IMR-90 (cell line): ENCODE measurements at regions not wholly inside any gene's neighbourhood (a gene's known extent, or its start where the extent isn't known, plus 50 kb on each side); places are given as distances from the start of the nearest gene placed in this dataset.
A peak's percentile ranks its signal among the peaks of the same experiment; 100 is the strongest.

ENCODE experiments used
- ATAC-seq: fragments of 200-7000 bp; cut with Tn5 transposase; 2 replicates; pipeline ENCODE4 v1.9.1; 2020; ENCODE audit warnings: low read depth, mild to moderate bottlenecking, moderate library complexity
- BruUV-seq: library from RNA; stranded (reverse); fragments of 400-500 nt; replicated peaks from 2 replicates; lab custom pipeline; 2021; lab: Mats Ljungman, UMichigan
- CTCF ChIA-PET: fragments of 300-600 bp; formaldehyde crosslinking; extraction: SDS; loops from one replicate; lab custom pipeline; 2021; ENCODE audit warnings: antibody characterized with exemption; lab: Yijun Ruan, JAX
- POLR2A ChIA-PET: fragments of 300-600 bp; sonication (Branson Sonifier 250); formaldehyde crosslinking; loops from one replicate; lab custom pipeline; 2022; ENCODE audit warnings: antibody characterized with exemption; ENCODE audit not compliant: unreplicated experiment; lab: Charles Lee
- DNase-seq: peaks from one replicate; pipeline ENCODE4 v3.0.0; 2013
- H2AFZ ChIP-seq: replicated peaks from 2 replicates; pipeline ENCODE3; 2013; ENCODE audit warnings: low read length, mild to moderate bottlenecking; ENCODE audit not compliant: poor library complexity
- H2AK5ac ChIP-seq: 2 replicates; pipeline ENCODE4 v1.6.1; 2013; ENCODE audit warnings: low read depth, low read length, inconsistent platforms
- H2AK9ac ChIP-seq: replicated peaks from 2 replicates; pipeline ENCODE3; 2013; ENCODE audit warnings: mild to moderate bottlenecking, low read depth, low read length, moderate library complexity; ENCODE audit not compliant: poor library complexity
- H2BK120ac ChIP-seq: 2 replicates; pipeline ENCODE4 v1.6.1; 2013; ENCODE audit warnings: low read depth, low read length, inconsistent platforms
- H2BK15ac ChIP-seq: 3 replicates; pipeline ENCODE4 v1.6.1; 2013; ENCODE audit warnings: low read depth, low read length, inconsistent platforms
- H2BK20ac ChIP-seq: 2 replicates; pipeline ENCODE4 v1.6.1; 2013; ENCODE audit warnings: low read depth, mild to moderate bottlenecking, inconsistent platforms, low read length, moderate library complexity
- H2BK5ac ChIP-seq: 2 replicates; pipeline ENCODE4 v1.6.1; 2013; ENCODE audit warnings: mild to moderate bottlenecking, low read depth, low read length, inconsistent platforms; ENCODE audit not compliant: poor library complexity, severe bottlenecking
- H3K14ac ChIP-seq: replicated peaks from 2 replicates; pipeline ENCODE4 v1.6.1; 2013; ENCODE audit warnings: low read depth, low read length, inconsistent platforms
- H3K18ac ChIP-seq: 2 replicates; pipeline ENCODE4 v1.6.1; 2013; ENCODE audit warnings: low read depth, low read length, control low read depth
- H3K23ac ChIP-seq: 2 replicates; pipeline ENCODE4 v1.6.1; 2013; ENCODE audit warnings: low read depth, low read length, inconsistent platforms
- H3K27ac ChIP-seq: 2 replicates; pipeline ENCODE4 v1.5.1; 2013; ENCODE audit warnings: mild to moderate bottlenecking, control low read depth, low read length; ENCODE audit not compliant: insufficient read depth
- H3K27me3 ChIP-seq: 2 replicates; pipeline ENCODE4 v1.6.1; 2013; ENCODE audit warnings: low read length; ENCODE audit not compliant: control insufficient read depth, insufficient read depth
- H3K36me3 ChIP-seq: 2 replicates; pipeline ENCODE4 v1.6.1; 2013; ENCODE audit warnings: low read length, mixed read lengths; ENCODE audit not compliant: control insufficient read depth, insufficient read depth
- H3K4ac ChIP-seq: 2 replicates; pipeline ENCODE4 v1.6.1; 2013; ENCODE audit warnings: low read depth, low read length, inconsistent platforms
- H3K4me1 ChIP-seq: 2 replicates; pipeline ENCODE4 v1.6.1; 2013; ENCODE audit warnings: low read length, mixed read lengths; ENCODE audit not compliant: control insufficient read depth, insufficient read depth
- H3K4me2 ChIP-seq: 2 replicates; pipeline ENCODE4 v1.6.1; 2013; ENCODE audit warnings: low read depth, mild to moderate bottlenecking, control low read depth, low read length, moderate library complexity
- H3K4me3 ChIP-seq: 2 replicates; pipeline ENCODE4 v1.5.1; 2013; ENCODE audit warnings: low read depth, mild to moderate bottlenecking, control low read depth, low read length, moderate library complexity; ENCODE audit not compliant: insufficient read depth
- H3K56ac ChIP-seq: 2 replicates; pipeline ENCODE4 v1.6.1; 2013; ENCODE audit warnings: low read length, inconsistent platforms; ENCODE audit not compliant: insufficient read depth; ENCODE audit errors: extremely low read depth
- H3K79me1 ChIP-seq, 2 experiments: 2 replicates each; pipeline ENCODE4 v1.6.1; 2013; ENCODE audit warnings: low read length in 2 of 2, inconsistent platforms in 1 of 2, low read depth in 1 of 2
- H3K9ac ChIP-seq: 2 replicates; pipeline ENCODE4 v1.6.1; 2013; ENCODE audit warnings: low read depth, low read length, control low read depth
- H3K9me1 ChIP-seq: 2 replicates; pipeline ENCODE4 v1.6.1; 2013; ENCODE audit warnings: low read length, inconsistent platforms; ENCODE audit not compliant: insufficient read depth
- H3K9me3 ChIP-seq: 2 replicates; pipeline ENCODE4 v1.6.1; 2013; ENCODE audit warnings: low read length; ENCODE audit not compliant: control insufficient read depth, insufficient read depth
- H4K20me1 ChIP-seq: 2 replicates; pipeline ENCODE4 v1.6.1; 2013; ENCODE audit warnings: low read length, inconsistent platforms; ENCODE audit not compliant: insufficient read depth
- H4K5ac ChIP-seq: 2 replicates; pipeline ENCODE4 v1.6.1; 2013; ENCODE audit warnings: mild to moderate bottlenecking, low read depth, low read length, control low read depth
- H4K8ac ChIP-seq, 2 experiments: 2 replicates each; pipeline ENCODE4 v1.6.1; 2013; ENCODE audit warnings: low read depth in 2 of 2, low read length in 2 of 2, control low read depth in 1 of 2, inconsistent platforms in 1 of 2
- H4K91ac ChIP-seq: 2 replicates; pipeline ENCODE4 v1.6.1; 2013; ENCODE audit warnings: low read depth, low read length, inconsistent platforms; ENCODE audit not compliant: insufficient read depth
- MXI1 ChIP-seq: IDR thresholded peaks from 2 replicates; pipeline ENCODE4 v1.6.1; 2012; ENCODE audit warnings: low read depth, mild to moderate bottlenecking, low read length, moderate library complexity, borderline replicate concordance
- dilution Hi-C: fragments of 300-500 bp; cut with HindIII; formaldehyde crosslinking; loops from one replicate; pipeline ENCODE4 v1.14.3; 2018; ENCODE audit warnings: low sequenced_read_pairs; ENCODE audit not compliant: unreplicated experiment
- in situ Hi-C: fragments of 300-500 bp; cut with MboI; formaldehyde crosslinking; loops from 3 replicates; pipeline ENCODE4 v1.14.3; 2019; ENCODE audit warnings: low sequenced_read_pairs, inconsistent platforms, mixed read lengths
- intact Hi-C: fragments of 100-400 bp; cut with micrococcal nuclease; formaldehyde crosslinking; loops from 2 replicates; pipeline ENCODE4 v1.10.0; 2022

DNA sequence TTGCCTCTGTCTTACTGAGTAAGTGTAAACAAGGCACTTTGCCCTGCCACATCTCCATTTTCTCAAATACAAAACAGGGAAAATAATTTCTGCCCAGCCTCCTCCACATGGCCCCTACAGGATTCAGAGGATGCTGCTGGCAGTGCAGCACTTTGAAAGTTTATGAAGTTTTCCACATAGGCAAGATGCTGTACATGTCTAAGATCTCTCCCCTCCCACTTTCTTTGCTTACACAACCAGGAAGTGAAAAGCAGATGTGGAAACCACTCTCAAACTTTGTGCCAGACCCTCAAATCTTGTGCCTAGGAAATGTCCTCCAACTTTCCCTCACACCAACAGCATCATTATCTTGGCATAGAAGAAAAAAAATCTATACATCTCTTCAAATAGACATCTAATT is 257.0 kb upstream of the LDB2 start:
- Histone ChIP-seq H2BK20ac (peak overlapping the region; percentile 55; the same call in 1 of the 2 replicates), H3K23ac (0 out of 2 replicates have a peak overlapping the region, but pooled peaks have one; percentile 31), H3K9me3 (no peaks in the 10 kb centered on the region), H3K79me1 (no peaks in the 10 kb centered on the region), H2BK5ac (no peak overlapping the region), H3K27me3 (no peaks in the 10 kb centered on the region), H3K9me1 (no peaks in the 10 kb centered on the region), H3K18ac (no peak overlapping the region), H3K14ac (peak overlapping the region; percentile 68), H4K5ac (no peak overlapping the region), H2AFZ (peak overlapping the region; percentile 16), H2AK9ac (no peak overlapping the region), H2AK5ac (peak overlapping the region; percentile 20; the same call in 1 of the 2 replicates), H2BK120ac (peak overlapping the region; percentile 27; the same call in 1 of the 2 replicates), H3K4me3 (no peak overlapping the region), H4K8ac (peak overlapping the region; percentile 19 to 46; a peak in 2 of 4 replicates), H3K4me2 (no peak overlapping the region), H2BK15ac (peak overlapping the region; percentile 42; the same call in 1 of the 3 replicates), H4K20me1 (no peaks in the 10 kb centered on the region), H4K91ac (no peak overlapping the region), H3K27ac (no peak overlapping the region), H3K4ac (peak overlapping the region; percentile 65), H3K56ac (no peak overlapping the region), H3K36me3 (no peaks in the 10 kb centered on the region), H3K4me1 (0 out of 2 replicates have a peak, but pooled peaks cover 1% of the 10 kb centered on the region), H3K9ac (no peak overlapping the region)
- peak; percentile 16 for DNase-seq
- TF ChIP-seq MXI1: no peak
- in situ Hi-C loops (no loop called here), dilution Hi-C loops (no loop called here), intact Hi-C loops (no loop called here)
- peak; percentile 46 for ATAC-seq
- POLR2A ChIA-PET: no interaction called here
- BruUV-seq: no TSS peak
- CTCF ChIA-PET: no interaction called here
